ENCODE measurements at regions not wholly inside any gene's neighbourhood (a gene's known extent, or its start where the extent isn't known, plus 50 kb on each side); places are given as distances from the start of the nearest gene placed in this dataset.

GRCh38 chr5:163360656-163361055, 76.7 kb upstream of the CCNG1 start:
- no peak for DNase-seq (ENCODE audit: low spot score)

- DNase-seq (ENCODE audit: low spot score) = no peak
Measured at GRCh38 chr5:163361450-163361849, 75.9 kb upstream of the CCNG1 start.

- DNase-seq (ENCODE audit: low spot score) = no peak
Measured at GRCh38 chr5:163362840-163363371, 74.5 kb upstream of the CCNG1 start.

- no peak for DNase-seq (ENCODE audit: low spot score)
Measured at GRCh38 chr5:163363389-163363788, 74.0 kb upstream of the CCNG1 start.

- no peak for DNase-seq (ENCODE audit: low spot score)
Measured at GRCh38 chr5:163366757-163367156, 70.6 kb upstream of the CCNG1 start.

GRCh38 chr5:163369776-163370385, 67.5 kb upstream of the CCNG1 start:
- no peak for DNase-seq (ENCODE audit: low spot score)

GRCh38 chr5:163373436-163374084, 63.8 kb upstream of the CCNG1 start:
- no peak for DNase-seq (ENCODE audit: low spot score)

- DNase-seq (ENCODE audit: low spot score) = no peak
Measured at GRCh38 chr5:163377982-163378381, 59.4 kb upstream of the CCNG1 start.

GRCh38 chr5:163379298-163380155, 57.9 kb upstream of the CCNG1 start:
- DNase-seq (ENCODE audit: low spot score) = no peak

GRCh38 chr5:163381832-163382231, 55.6 kb upstream of the CCNG1 start:
- no peak for DNase-seq (ENCODE audit: low spot score)

- DNase-seq (ENCODE audit: low spot score) = no peak
Measured at GRCh38 chr5:163383754-163384153, 53.6 kb upstream of the CCNG1 start.

GRCh38 chr5:163384669-163385068, 52.7 kb upstream of the CCNG1 start:
- no peak for DNase-seq (ENCODE audit: low spot score)

- DNase-seq (ENCODE audit: low spot score) = no peak
Measured at GRCh38 chr5:163385271-163385670, 52.1 kb upstream of the CCNG1 start.

- DNase-seq (ENCODE audit: low spot score) = no peak
Measured at GRCh38 chr5:163385824-163386223, 51.6 kb upstream of the CCNG1 start.

GRCh38 chr5:163386352-163386751, 51.0 kb upstream of the CCNG1 start:
- DNase-seq (ENCODE audit: low spot score) = no peak

GRCh38 chr5:163387589-163388343, 49.6 kb upstream of the CCNG1 start:
- no peak for DNase-seq (ENCODE audit: low spot score)

All from hematopoietic multipotent progenitor cell treated with erythropoietin and hydrocortisone succinate and interleukin-3 and kit ligand, for 17 days (in vitro differentiated cells).